ENCODE measurements at regions not wholly inside any gene's neighbourhood (a gene's known extent, or its start where the extent isn't known, plus 50 kb on each side); places are given as distances from the start of the nearest gene placed in this dataset.

GRCh38 chr16:35414139-35414538, 1954.7 kb downstream of the TP53TG3F start:
- in situ Hi-C loops (cut with HindIII; ENCODE audit: low pct_ligation_motif_present, low pct_unique_long_range_greater_than_20kb, low sequenced_read_pairs): no loop called here
- no peak for DNase-seq

GRCh38 chr16:35414563-35414962, 1955.2 kb downstream of the TP53TG3F start:
- no peak for DNase-seq
- in situ Hi-C loops (cut with HindIII; ENCODE audit: low pct_ligation_motif_present, low pct_unique_long_range_greater_than_20kb, low sequenced_read_pairs): no loop called here

GRCh38 chr16:35425270-35425669, 1965.9 kb downstream of the TP53TG3F start:
- in situ Hi-C loops (cut with HindIII; ENCODE audit: low pct_ligation_motif_present, low pct_unique_long_range_greater_than_20kb, low sequenced_read_pairs): loop anchor here (25.0 kb wide), 1 partner anchor 88 kb away; no protein-coding TSS in a partner anchor
- no peak for DNase-seq

GRCh38 chr16:35431829-35432663, 1972.6 kb downstream of the TP53TG3F start:
- in situ Hi-C loops (cut with HindIII; ENCODE audit: low pct_ligation_motif_present, low pct_unique_long_range_greater_than_20kb, low sequenced_read_pairs): loop anchor here (25.0 kb wide), 1 partner anchor 95 kb away; no protein-coding TSS in a partner anchor
- peak; percentile 47 for DNase-seq

GRCh38 chr16:35440875-35441274, 1981.5 kb downstream of the TP53TG3F start:
- in situ Hi-C loops (cut with HindIII; ENCODE audit: low pct_ligation_motif_present, low pct_unique_long_range_greater_than_20kb, low sequenced_read_pairs): loop anchor here (25.0 kb wide), 1 partner anchor 104 kb away; no protein-coding TSS in a partner anchor
- no peak for DNase-seq

- in situ Hi-C loops (cut with HindIII; ENCODE audit: low pct_ligation_motif_present, low pct_unique_long_range_greater_than_20kb, low sequenced_read_pairs): loop anchor here (25.0 kb wide), 1 partner anchor 110 kb away; no protein-coding TSS in a partner anchor
These were observed 1987.7 kb downstream of the TP53TG3F start for GRCh38 chr16:35447010-35447558.

GRCh38 chr16:35449663-35450062, 1990.3 kb downstream of the TP53TG3F start:
- no peak for DNase-seq
- in situ Hi-C loops (cut with HindIII; ENCODE audit: low pct_ligation_motif_present, low pct_unique_long_range_greater_than_20kb, low sequenced_read_pairs): loop anchor here (25.0 kb wide), 1 partner anchor 112 kb away; no protein-coding TSS in a partner anchor

More at GRCh38 chr16:35447010-35447558, 1987.7 kb downstream of the TP53TG3F start:
- no peak for DNase-seq

- in situ Hi-C loops (cut with HindIII; ENCODE audit: low pct_ligation_motif_present, low pct_unique_long_range_greater_than_20kb, low sequenced_read_pairs): no loop called here
- DNase-seq: no peak
These were observed 1991.2 kb downstream of the TP53TG3F start for GRCh38 chr16:35450648-35451047.

GRCh38 chr16:35452471-35452870, 1993.1 kb downstream of the TP53TG3F start:
- DNase-seq: no peak
- in situ Hi-C loops (cut with HindIII; ENCODE audit: low pct_ligation_motif_present, low pct_unique_long_range_greater_than_20kb, low sequenced_read_pairs): no loop called here

- no peak for DNase-seq
- in situ Hi-C loops (cut with HindIII; ENCODE audit: low pct_ligation_motif_present, low pct_unique_long_range_greater_than_20kb, low sequenced_read_pairs): no loop called here
These were observed 2003.9 kb downstream of the TP53TG3F start for GRCh38 chr16:35463358-35463757.

- in situ Hi-C loops (cut with HindIII; ENCODE audit: low pct_ligation_motif_present, low pct_unique_long_range_greater_than_20kb, low sequenced_read_pairs): no loop called here
- no peak for DNase-seq
These were observed 2020.9 kb downstream of the TP53TG3F start for GRCh38 chr16:35480361-35480760.

- in situ Hi-C loops (cut with HindIII; ENCODE audit: low pct_ligation_motif_present, low pct_unique_long_range_greater_than_20kb, low sequenced_read_pairs): no loop called here
- DNase-seq: no peak
These were observed 2021.6 kb downstream of the TP53TG3F start for GRCh38 chr16:35480988-35481387.

GRCh38 chr16:35485915-35486314, 2026.5 kb downstream of the TP53TG3F start:
- DNase-seq: no peak
- in situ Hi-C loops (cut with HindIII; ENCODE audit: low pct_ligation_motif_present, low pct_unique_long_range_greater_than_20kb, low sequenced_read_pairs): no loop called here

GRCh38 chr16:35492225-35492624, 2032.8 kb downstream of the TP53TG3F start:
- in situ Hi-C loops (cut with HindIII; ENCODE audit: low pct_ligation_motif_present, low pct_unique_long_range_greater_than_20kb, low sequenced_read_pairs): no loop called here
- DNase-seq: no peak

- DNase-seq: no peak
- in situ Hi-C loops (cut with HindIII; ENCODE audit: low pct_ligation_motif_present, low pct_unique_long_range_greater_than_20kb, low sequenced_read_pairs): no loop called here
These were observed 2038.0 kb downstream of the TP53TG3F start for GRCh38 chr16:35497399-35497798.

GRCh38 chr16:35506018-35506897, 2046.8 kb downstream of the TP53TG3F start:
- DNase-seq: no peak
- in situ Hi-C loops (cut with HindIII; ENCODE audit: low pct_ligation_motif_present, low pct_unique_long_range_greater_than_20kb, low sequenced_read_pairs): no loop called here

- in situ Hi-C loops (cut with HindIII; ENCODE audit: low pct_ligation_motif_present, low pct_unique_long_range_greater_than_20kb, low sequenced_read_pairs): no loop called here
- DNase-seq: no peak
These were observed 2047.4 kb downstream of the TP53TG3F start for GRCh38 chr16:35506898-35507194.

- in situ Hi-C loops (cut with HindIII; ENCODE audit: low pct_ligation_motif_present, low pct_unique_long_range_greater_than_20kb, low sequenced_read_pairs): no loop called here
- no peak for DNase-seq
These were observed 2051.3 kb downstream of the TP53TG3F start for GRCh38 chr16:35510701-35511100.

GRCh38 chr16:35516551-35516950, 2057.1 kb downstream of the TP53TG3F start:
- DNase-seq: no peak
- in situ Hi-C loops (cut with HindIII; ENCODE audit: low pct_ligation_motif_present, low pct_unique_long_range_greater_than_20kb, low sequenced_read_pairs): no loop called here

Data from ACHN (cell line).